Prostate gland (tissue), 2 donors: ENCODE measurements at regions not wholly inside any gene's neighbourhood (a gene's known extent, or its start where the extent isn't known, plus 50 kb on each side); places are given as distances from the start of the nearest gene placed in this dataset.

Experiments
- POLR2A ChIP-seq: fragments of 450-650 bp; IDR thresholded peaks from one replicate; pipeline ENCODE4 v1.6.1; 2016; ENCODE audit warnings: antibody characterized with exemption, mild to moderate bottlenecking
- POLR2AphosphoS5 ChIP-seq: sonication (generic); formaldehyde crosslinking; IDR thresholded peaks from one replicate; pipeline ENCODE4 v1.6.1; 2017; ENCODE audit warnings: antibody characterized with exemption
- TF ChIP-seq, protein P1 (sequence below), 4 experiments: fragments of 200-600 bp in 2 of 4; fragments of 450-650 bp in 2 of 4; sonication (generic) in 2 of 4; IDR thresholded peaks; 1 replicate in 3 of 4; 2 replicates in 1 of 4; pipeline ENCODE4 v1.5.1; 2016 to 2019; ENCODE audit warnings: antibody characterized with exemption in 4 of 4, mild to moderate bottlenecking in 2 of 4, moderate library complexity in 2 of 4

DNA sequence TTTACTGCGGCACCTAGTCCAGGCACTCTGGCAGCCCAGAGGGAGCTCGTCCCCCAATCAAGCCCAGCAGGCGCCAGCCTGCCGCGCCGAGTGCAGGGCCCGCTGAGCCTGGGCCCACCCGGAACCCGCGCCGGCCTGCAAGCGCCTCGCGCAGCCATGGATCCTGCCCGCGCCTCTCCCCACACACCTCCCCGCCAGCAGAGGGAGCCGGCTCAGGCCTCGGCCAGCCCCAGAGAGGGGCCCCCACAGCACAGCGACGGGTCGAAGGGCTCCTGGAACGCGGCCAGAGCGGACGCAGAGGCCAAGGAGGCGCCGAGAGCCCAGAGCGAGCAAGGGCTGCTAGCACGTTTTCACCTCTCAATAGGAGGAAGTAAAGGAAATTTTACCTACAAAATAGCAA lies 767.0 kb downstream of the MRPL39 start:
- TF ChIP-seq, protein P1, sequence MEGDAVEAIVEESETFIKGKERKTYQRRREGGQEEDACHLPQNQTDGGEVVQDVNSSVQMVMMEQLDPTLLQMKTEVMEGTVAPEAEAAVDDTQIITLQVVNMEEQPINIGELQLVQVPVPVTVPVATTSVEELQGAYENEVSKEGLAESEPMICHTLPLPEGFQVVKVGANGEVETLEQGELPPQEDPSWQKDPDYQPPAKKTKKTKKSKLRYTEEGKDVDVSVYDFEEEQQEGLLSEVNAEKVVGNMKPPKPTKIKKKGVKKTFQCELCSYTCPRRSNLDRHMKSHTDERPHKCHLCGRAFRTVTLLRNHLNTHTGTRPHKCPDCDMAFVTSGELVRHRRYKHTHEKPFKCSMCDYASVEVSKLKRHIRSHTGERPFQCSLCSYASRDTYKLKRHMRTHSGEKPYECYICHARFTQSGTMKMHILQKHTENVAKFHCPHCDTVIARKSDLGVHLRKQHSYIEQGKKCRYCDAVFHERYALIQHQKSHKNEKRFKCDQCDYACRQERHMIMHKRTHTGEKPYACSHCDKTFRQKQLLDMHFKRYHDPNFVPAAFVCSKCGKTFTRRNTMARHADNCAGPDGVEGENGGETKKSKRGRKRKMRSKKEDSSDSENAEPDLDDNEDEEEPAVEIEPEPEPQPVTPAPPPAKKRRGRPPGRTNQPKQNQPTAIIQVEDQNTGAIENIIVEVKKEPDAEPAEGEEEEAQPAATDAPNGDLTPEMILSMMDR (IDR thresholded peaks at IDR 0.05) = no peak
- TF ChIP-seq POLR2A (no peak), POLR2AphosphoS5 (no peak)
